Endothelial cell of umbilical vein (primary cell): ENCODE measurements at regions not wholly inside any gene's neighbourhood (a gene's known extent, or its start where the extent isn't known, plus 50 kb on each side); places are given as distances from the start of the nearest gene placed in this dataset.

Experiments used
- BruUV-seq: library from RNA; stranded (reverse); fragments of 400-500 nt; replicated peaks from 2 replicates; lab custom pipeline; 2021; lab: Mats Ljungman, UMichigan
- CTCF ChIA-PET: fragments of 300-600, 350-600 bp; sonication (Branson Sonifier 250); formaldehyde crosslinking; loops from one replicate; lab custom pipeline; 2021; ENCODE audit warnings: antibody characterized with exemption, inconsistent platforms; lab: Charles Lee
- POLR2A ChIA-PET: fragments of 300-600, 350-600 bp; sonication (Branson Sonifier 250); formaldehyde crosslinking; loops from one replicate; lab custom pipeline; 2021; ENCODE audit warnings: antibody characterized with exemption, inconsistent platforms; lab: Charles Lee
- DNase-seq: peaks from one replicate; pipeline ENCODE4 v3.0.0-alpha.2; 2011; ENCODE audit warnings: low read depth, low spot score
- FAIRE-seq: peaks from 2 replicates; lab custom pipeline; 2011; peaks lifted over from hg19 to GRCh38; lab: Jason Lieb, UNC
- H2AFZ ChIP-seq: 2 replicates; pipeline ENCODE4 v1.6.0; 2012; ENCODE audit warnings: low read depth, low read length, control low read depth, inconsistent platforms
- H3K27ac ChIP-seq: 2 replicates; pipeline ENCODE4 v1.5.1; 2011; ENCODE audit warnings: low read depth, mild to moderate bottlenecking, control low read depth, low read length, moderate library complexity; ENCODE audit not compliant: insufficient read depth
- H3K27me3 ChIP-seq, 2 experiments: 2 replicates each; pipeline versions ENCODE4 v1.6.0 to v1.6.1; 2011; ENCODE audit warnings: low read length in 2 of 2, mixed read lengths in 1 of 2; ENCODE audit not compliant: control insufficient read depth in 2 of 2, insufficient read depth in 2 of 2
- H3K36me3 ChIP-seq, 2 experiments: 2 replicates in 1 of 2; 3 replicates in 1 of 2; pipeline ENCODE4 v1.5.1; 2011; ENCODE audit warnings: low read length in 2 of 2, mild to moderate bottlenecking in 1 of 2, moderate library complexity in 1 of 2; ENCODE audit not compliant: control insufficient read depth in 2 of 2, insufficient read depth in 2 of 2; ENCODE audit errors: extremely low read depth in 1 of 2
- H3K4me1 ChIP-seq: 3 replicates; pipeline ENCODE4 v1.5.1; 2011; ENCODE audit warnings: mild to moderate bottlenecking, low read length; ENCODE audit not compliant: control insufficient read depth, insufficient read depth; ENCODE audit errors: extremely low read depth
- H3K4me2 ChIP-seq: 2 replicates; pipeline ENCODE4 v1.6.1; 2011; ENCODE audit warnings: low read length, control low read depth, mixed read lengths; ENCODE audit not compliant: insufficient read depth
- H3K4me3 ChIP-seq, 3 experiments: fragments of 200-600 bp in 1 of 3; sonication (generic), shearing (Covaris generic) in 1 of 3; replicated peaks in 1 of 3; 2 replicates each; pipeline ENCODE4 v1.5.1; 2011 to 2016; ENCODE audit warnings: control low read depth in 3 of 3, low read length in 3 of 3, mild to moderate bottlenecking in 2 of 3, inconsistent platforms in 1 of 3, low read depth in 1 of 3, moderate library complexity in 1 of 3; ENCODE audit not compliant: insufficient read depth in 1 of 3
- H3K79me2 ChIP-seq: 2 replicates; pipeline ENCODE4 v1.6.0; 2012; ENCODE audit warnings: low read length, inconsistent platforms; ENCODE audit not compliant: control insufficient read depth, insufficient read depth
- H3K9ac ChIP-seq: replicated peaks from 2 replicates; pipeline ENCODE3; 2011; ENCODE audit warnings: low read length, control low read depth; ENCODE audit not compliant: insufficient read depth; ENCODE audit errors: extremely low read depth
- H3K9me1 ChIP-seq: replicated peaks from 3 replicates; pipeline ENCODE4 v1.6.0; 2011; ENCODE audit warnings: mild to moderate bottlenecking, low read length; ENCODE audit not compliant: control insufficient read depth, insufficient read depth; ENCODE audit errors: extremely low read depth
- H3K9me3 ChIP-seq: replicated peaks from 2 replicates; pipeline ENCODE4 v1.5.1; 2012; ENCODE audit warnings: low read length, inconsistent platforms; ENCODE audit not compliant: control insufficient read depth, insufficient read depth
- H4K20me1 ChIP-seq: replicated peaks from 2 replicates; pipeline ENCODE3; 2011; ENCODE audit warnings: mild to moderate bottlenecking, low read length; ENCODE audit not compliant: control insufficient read depth, insufficient read depth; ENCODE audit errors: extremely low read depth
- CTCF ChIP-seq, 2 donors: IDR thresholded peaks; 1 replicate in 1 of 2; 2 replicates in 1 of 2; pipeline ENCODE4 v1.5.1; 2011; ENCODE audit warnings: low read length in 2 of 2, mild to moderate bottlenecking in 2 of 2, moderate library complexity in 2 of 2, control low read depth in 1 of 2, inconsistent platforms in 1 of 2, low read depth in 1 of 2; ENCODE audit not compliant: insufficient read depth in 1 of 2; ENCODE audit errors: extremely low read depth in 1 of 2
- EZH2 ChIP-seq: IDR thresholded peaks from 2 replicates; pipeline ENCODE4 v1.6.1; 2012; ENCODE audit warnings: borderline replicate concordance, low read depth, mild to moderate bottlenecking, moderate library complexity, low read length, inconsistent platforms; ENCODE audit not compliant: severe bottlenecking
- FOS ChIP-seq: IDR thresholded peaks from 2 replicates; pipeline ENCODE4 v1.6.1; 2011; ENCODE audit warnings: mild to moderate bottlenecking, low read length, moderate library complexity, borderline replicate concordance; ENCODE audit not compliant: insufficient read depth
- GATA2 ChIP-seq: IDR thresholded peaks from 2 replicates; pipeline ENCODE4 v1.7.0; 2011; ENCODE audit warnings: low read depth, mild to moderate bottlenecking, moderate library complexity, mixed read lengths, low read length; ENCODE audit not compliant: insufficient read length, insufficient read depth
- JUN ChIP-seq: IDR thresholded peaks from 2 replicates; pipeline ENCODE4 v1.6.1; 2011; ENCODE audit warnings: borderline replicate concordance, low read depth; ENCODE audit not compliant: insufficient read length, insufficient read depth
- MAX ChIP-seq: IDR thresholded peaks from 2 replicates; pipeline ENCODE4 v1.6.1; 2011; ENCODE audit not compliant: insufficient read depth, insufficient read length
- MYC ChIP-seq: IDR thresholded peaks from one replicate; pipeline ENCODE4 v1.6.1; 2011; ENCODE audit warnings: mild to moderate bottlenecking, low read depth, low read length
- POLR2A ChIP-seq: IDR thresholded peaks from 2 replicates; pipeline ENCODE4 v1.6.1; 2012; ENCODE audit warnings: low read depth, mild to moderate bottlenecking, control low read depth, low read length
- POLR2AphosphoS5 ChIP-seq: IDR thresholded peaks from 2 replicates; pipeline ENCODE4 v1.6.1; 2012; ENCODE audit warnings: low read depth, mild to moderate bottlenecking, control low read depth, low read length, moderate library complexity; ENCODE audit not compliant: insufficient read depth
- dilution Hi-C: fragments of 300-500 bp; cut with MboI; formaldehyde crosslinking; loops from one replicate; pipeline ENCODE4 v1.15.0; 2019; ENCODE audit warnings: low sequenced_read_pairs; ENCODE audit not compliant: extremely low pct_ligation_motif_present
- intact Hi-C: fragments of 100-400 bp; cut with micrococcal nuclease; formaldehyde crosslinking; loops from one replicate; pipeline ENCODE4 v1.10.0; 2022

GRCh38 chr4:136763919-136764318 lies 768.4 kb downstream of the PCDH18 start:
- no TSS peak for BruUV-seq
- peaks cover 3% of the 10 kb centered on the region for H3K9me1 ChIP-seq
- no peak overlapping the region for H3K9ac ChIP-seq
- ChIA-PET CTCF (interaction anchor here (1.4 kb wide), 1 partner anchor 9 kb away, joined by 3 read pairs; no protein-coding TSS in a partner anchor), POLR2A (no interaction called here)
- H3K4me3 ChIP-seq: no peak overlapping the region
- no peak overlapping the region for H3K27ac ChIP-seq
- peak overlapping the region; percentile 27 for H2AFZ ChIP-seq
- no peak overlapping the region for H3K4me2 ChIP-seq
- no peaks in the 10 kb centered on the region for H3K79me2 ChIP-seq
- H3K9me3 ChIP-seq: no peaks in the 10 kb centered on the region
- FAIRE-seq (no peak), DNase-seq (no peak)
- H3K36me3 ChIP-seq: no peaks in the 10 kb centered on the region
- H4K20me1 ChIP-seq: no peaks in the 10 kb centered on the region
- no peak for TF ChIP-seq MAX
- TF ChIP-seq MYC: no peak
- no peak for TF ChIP-seq POLR2A
- no peak for TF ChIP-seq JUN
- no peak for TF ChIP-seq FOS
- TF ChIP-seq GATA2: no peak
- TF ChIP-seq CTCF (IDR thresholded peaks at IDR 0.05; ENCODE audit: extremely low read depth in 1 of 2, insufficient read depth in 1 of 2, low read depth in 1 of 2, low read length in 2 of 2): no peak
- no peak for TF ChIP-seq EZH2
- no peak for TF ChIP-seq POLR2AphosphoS5
- no peaks in the 10 kb centered on the region for H3K4me1 ChIP-seq
- no peaks in the 10 kb centered on the region for H3K27me3 ChIP-seq
- dilution Hi-C loops (no loop called here), intact Hi-C loops (no loop called here)
